Trophoblast cell (in vitro differentiated cells and primary cell): ENCODE measurements at regions not wholly inside any gene's neighbourhood (a gene's known extent, or its start where the extent isn't known, plus 50 kb on each side); places are given as distances from the start of the nearest gene placed in this dataset.

ENCODE experiments used
- DNase-seq, 2 donors: peaks; one replicate each; pipeline ENCODE4 v3.0.0-alpha.2; 2016
- H2AFZ ChIP-seq: 2 replicates; pipeline ENCODE4 v1.6.1; 2013; ENCODE audit warnings: low read length, moderate library complexity, mild to moderate bottlenecking; ENCODE audit not compliant: insufficient read depth, poor library complexity
- H2AK5ac ChIP-seq: 2 replicates; pipeline ENCODE4 v1.6.1; 2013; ENCODE audit warnings: mild to moderate bottlenecking, low read length
- H2BK120ac ChIP-seq: 2 replicates; pipeline ENCODE4 v1.6.1; 2013; ENCODE audit warnings: low read length, mild to moderate bottlenecking, moderate library complexity; ENCODE audit not compliant: insufficient read depth, poor library complexity
- H2BK12ac ChIP-seq: 2 replicates; pipeline ENCODE4 v1.6.1; 2013; ENCODE audit warnings: mild to moderate bottlenecking, low read length, moderate library complexity
- H2BK5ac ChIP-seq: 2 replicates; pipeline ENCODE4 v1.6.1; 2013; ENCODE audit warnings: low read length, low read depth, moderate library complexity, mild to moderate bottlenecking; ENCODE audit not compliant: poor library complexity
- H3K14ac ChIP-seq: 2 replicates; pipeline ENCODE4 v1.6.1; 2013; ENCODE audit warnings: mild to moderate bottlenecking, low read length
- H3K18ac ChIP-seq: 2 replicates; pipeline ENCODE4 v1.6.1; 2013; ENCODE audit warnings: mild to moderate bottlenecking, low read length
- H3K23ac ChIP-seq: 2 replicates; pipeline ENCODE4 v1.6.1; 2013; ENCODE audit warnings: low read length
- H3K27ac ChIP-seq: 2 replicates; pipeline ENCODE4 v1.5.1; 2013; ENCODE audit warnings: low read depth, mild to moderate bottlenecking, inconsistent platforms, low read length, moderate library complexity
- H3K27me3 ChIP-seq: 2 replicates; pipeline ENCODE4 v1.6.1; 2013; ENCODE audit warnings: inconsistent platforms, mild to moderate bottlenecking, low read length, moderate library complexity; ENCODE audit not compliant: insufficient read depth
- H3K36me3 ChIP-seq, 2 experiments: 1 replicate in 1 of 2; 2 replicates in 1 of 2; pipeline ENCODE4 v1.6.1; 2013; ENCODE audit warnings: low read length in 2 of 2, mild to moderate bottlenecking in 2 of 2, moderate library complexity in 1 of 2; ENCODE audit not compliant: insufficient read depth in 2 of 2, control insufficient read depth in 1 of 2
- H3K4ac ChIP-seq: 2 replicates; pipeline ENCODE4 v1.6.1; 2013; ENCODE audit warnings: low read depth, mild to moderate bottlenecking, low read length, moderate library complexity
- H3K4me1 ChIP-seq, 2 experiments: 1 replicate in 1 of 2; 2 replicates in 1 of 2; pipeline ENCODE4 v1.6.1; 2013; ENCODE audit warnings: low read length in 2 of 2, mild to moderate bottlenecking in 2 of 2, moderate library complexity in 1 of 2; ENCODE audit not compliant: insufficient read depth in 2 of 2, control insufficient read depth in 1 of 2
- H3K4me2 ChIP-seq: 2 replicates; pipeline ENCODE4 v1.6.1; 2013; ENCODE audit warnings: inconsistent platforms, mild to moderate bottlenecking, low read length, moderate library complexity
- H3K4me3 ChIP-seq: 2 replicates; pipeline ENCODE4 v1.5.1; 2013; ENCODE audit warnings: mild to moderate bottlenecking, low read depth, low read length, inconsistent platforms
- H3K79me1 ChIP-seq: one replicate; pipeline ENCODE4 v1.6.1; 2013; ENCODE audit warnings: low read length
- H3K79me2 ChIP-seq: 2 replicates; pipeline ENCODE4 v1.6.1; 2013; ENCODE audit warnings: low read length, mild to moderate bottlenecking; ENCODE audit not compliant: control insufficient read depth, insufficient read depth, poor library complexity
- H3K9ac ChIP-seq: 2 replicates; pipeline ENCODE4 v1.6.1; 2013; ENCODE audit warnings: mild to moderate bottlenecking, low read length
- H3K9me3 ChIP-seq: 2 replicates; pipeline ENCODE4 v1.6.1; 2013; ENCODE audit warnings: low read depth, mild to moderate bottlenecking, control low read depth, inconsistent platforms, low read length; ENCODE audit not compliant: insufficient read depth
- H4K12ac ChIP-seq: 2 replicates; pipeline ENCODE4 v1.6.1; 2013; ENCODE audit warnings: low read depth, mild to moderate bottlenecking, low read length, moderate library complexity
- H4K8ac ChIP-seq: 2 replicates; pipeline ENCODE4 v1.6.1; 2013; ENCODE audit warnings: low read depth, mild to moderate bottlenecking, low read length, moderate library complexity
- H4K91ac ChIP-seq: one replicate; pipeline ENCODE4 v1.6.1; 2013; ENCODE audit warnings: low read depth, mild to moderate bottlenecking, low read length, moderate library complexity
- WGBS: extraction: QIAGEN DNeasy Blood & Tissue Kit; methylation state at CpG from one replicate; pipeline ENCODE4 v1.1.7; 2013; ENCODE audit warnings: missing lambda C conversion rate; ENCODE audit not compliant: insufficient read length, insufficient coverage; ENCODE audit errors: extremely low coverage; 5-methylcytosine and 5-hydroxymethylcytosine counted together

- H3K27me3 ChIP-seq: no peaks in the 10 kb centered on the region
- H4K91ac ChIP-seq: no peak overlapping the region
- no peaks in the 10 kb centered on the region for H3K4me1 ChIP-seq
- H3K4ac ChIP-seq: no peak overlapping the region
- no peak overlapping the region for H2BK5ac ChIP-seq
- H3K9me3 ChIP-seq: no peaks in the 10 kb centered on the region
- no peak overlapping the region for H3K23ac ChIP-seq
- H3K14ac ChIP-seq: no peak overlapping the region
- H3K27ac ChIP-seq: no peak overlapping the region
- no peak overlapping the region for H2BK12ac ChIP-seq
- no peak overlapping the region for H2AK5ac ChIP-seq
- WGBS: no CpG with 5 or more reads among the region's 15 CpGs
- no peaks in the 10 kb centered on the region for H3K79me1 ChIP-seq
- no peaks in the 10 kb centered on the region for H3K79me2 ChIP-seq
- H2BK120ac ChIP-seq: no peak overlapping the region
- no peak overlapping the region for H3K4me2 ChIP-seq
- no peak for DNase-seq
- H4K12ac ChIP-seq: no peak overlapping the region
- H2AFZ ChIP-seq: no peak overlapping the region
- no peak overlapping the region for H3K4me3 ChIP-seq
- no peak overlapping the region for H3K9ac ChIP-seq
- H4K8ac ChIP-seq: no peak overlapping the region
- no peak overlapping the region for H3K18ac ChIP-seq
- no peaks in the 10 kb centered on the region for H3K36me3 ChIP-seq
Measured at GRCh38 chr4:79526641-79527565, 118.9 kb upstream of the GK2 start.

GRCh38 chr4:79516114-79516513 lies 108.1 kb upstream of the GK2 start:
- no peak overlapping the region for H4K91ac ChIP-seq
- WGBS: no CpG with 5 or more reads among the region's 2 CpGs

GRCh38 chr4:79514621-79515329 lies 106.7 kb upstream of the GK2 start:
- H3K36me3 ChIP-seq: no peaks in the 10 kb centered on the region
- H2AFZ ChIP-seq: no peak overlapping the region
- H2BK120ac ChIP-seq: no peak overlapping the region

More at GRCh38 chr4:79516114-79516513, 108.1 kb upstream of the GK2 start:
- DNase-seq: no peak
- Histone ChIP-seq H3K9ac (no peak overlapping the region), H2BK5ac (no peak overlapping the region), H3K18ac (no peak overlapping the region), H3K36me3 (no peaks in the 10 kb centered on the region), H2BK120ac (no peak overlapping the region), H3K27ac (no peak overlapping the region), H3K9me3 (no peaks in the 10 kb centered on the region), H3K4me2 (no peak overlapping the region), H2AFZ (no peak overlapping the region), H4K12ac (no peak overlapping the region), H3K27me3 (no peaks in the 10 kb centered on the region), H3K4ac (no peak overlapping the region), H4K8ac (no peak overlapping the region), H2AK5ac (no peak overlapping the region), H2BK12ac (no peak overlapping the region), H3K4me1 (no peaks in the 10 kb centered on the region), H3K79me1 (no peaks in the 10 kb centered on the region), H3K4me3 (no peak overlapping the region), H3K79me2 (no peaks in the 10 kb centered on the region), H3K23ac (no peak overlapping the region), H3K14ac (no peak overlapping the region)

GRCh38 chr4:79513576-79513975 lies 105.5 kb upstream of the GK2 start:
- Histone ChIP-seq H3K23ac (no peak overlapping the region), H3K9me3 (no peaks in the 10 kb centered on the region), H4K91ac (no peak overlapping the region), H3K4me1 (no peaks in the 10 kb centered on the region), H2AFZ (no peak overlapping the region), H2BK12ac (no peak overlapping the region), H3K4me3 (no peak overlapping the region), H2AK5ac (no peak overlapping the region), H3K18ac (no peak overlapping the region), H3K79me1 (no peaks in the 10 kb centered on the region), H2BK120ac (no peak overlapping the region), H3K14ac (no peak overlapping the region), H3K27ac (no peak overlapping the region), H3K27me3 (no peaks in the 10 kb centered on the region), H4K12ac (no peak overlapping the region), H3K4ac (no peak overlapping the region), H3K36me3 (no peaks in the 10 kb centered on the region), H4K8ac (no peak overlapping the region), H3K4me2 (no peak overlapping the region), H2BK5ac (no peak overlapping the region), H3K79me2 (no peaks in the 10 kb centered on the region), H3K9ac (no peak overlapping the region)
- WGBS: no CpG with 5 or more reads among the region's 2 CpGs
- no peak for DNase-seq

More at GRCh38 chr4:79514621-79515329, 106.7 kb upstream of the GK2 start:
- no peak overlapping the region for H3K4me3 ChIP-seq
- H4K12ac ChIP-seq: no peak overlapping the region
- H4K91ac ChIP-seq: no peak overlapping the region
- H3K14ac ChIP-seq: no peak overlapping the region
- WGBS: no CpG with 5 or more reads among the region's 6 CpGs
- H2BK5ac ChIP-seq: no peak overlapping the region
- H3K4ac ChIP-seq: no peak overlapping the region
- H2AK5ac ChIP-seq: no peak overlapping the region
- no peak overlapping the region for H4K8ac ChIP-seq
- DNase-seq: no peak
- no peaks in the 10 kb centered on the region for H3K9me3 ChIP-seq
- H3K79me1 ChIP-seq: no peaks in the 10 kb centered on the region
- H3K27ac ChIP-seq: no peak overlapping the region
- no peaks in the 10 kb centered on the region for H3K79me2 ChIP-seq
- no peak overlapping the region for H3K23ac ChIP-seq
- H3K18ac ChIP-seq: no peak overlapping the region
- no peaks in the 10 kb centered on the region for H3K4me1 ChIP-seq
- H3K27me3 ChIP-seq: no peaks in the 10 kb centered on the region
- H3K4me2 ChIP-seq: no peak overlapping the region
- no peak overlapping the region for H3K9ac ChIP-seq
- no peak overlapping the region for H2BK12ac ChIP-seq
